Esophagus (tissue), 2 donors: ENCODE measurements at regions not wholly inside any gene's neighbourhood (a gene's known extent, or its start where the extent isn't known, plus 50 kb on each side); places are given as distances from the start of the nearest gene placed in this dataset.

ENCODE experiments used
- H3K27ac ChIP-seq, 2 donors: one replicate each; pipeline ENCODE4 v1.5.1; 2013; ENCODE audit warnings: low read depth in 2 of 2, mild to moderate bottlenecking in 2 of 2, inconsistent platforms in 1 of 2, low read length in 1 of 2, moderate library complexity in 1 of 2
- H3K27me3 ChIP-seq, 2 donors: one replicate each; pipeline ENCODE4 v1.6.1; 2013; ENCODE audit warnings: low read length in 2 of 2, control low read depth in 1 of 2, mild to moderate bottlenecking in 1 of 2; ENCODE audit not compliant: insufficient read depth in 2 of 2, control insufficient read depth in 1 of 2
- H3K36me3 ChIP-seq, 2 donors: one replicate each; pipeline ENCODE4 v1.6.1; 2013; ENCODE audit warnings: low read length in 1 of 2; ENCODE audit not compliant: control insufficient read depth in 2 of 2, insufficient read depth in 2 of 2
- H3K4me1 ChIP-seq, 2 donors: one replicate each; pipeline ENCODE4 v1.6.1; 2013; ENCODE audit warnings: low read length in 1 of 2; ENCODE audit not compliant: control insufficient read depth in 2 of 2, insufficient read depth in 2 of 2
- H3K4me3 ChIP-seq, 2 donors: one replicate each; pipeline ENCODE4 v1.5.1; 2013; ENCODE audit warnings: low read length in 2 of 2, mild to moderate bottlenecking in 2 of 2, low read depth in 1 of 2, moderate library complexity in 1 of 2
- H3K9me3 ChIP-seq, 2 donors: one replicate each; pipeline ENCODE4 v1.6.1; 2013; ENCODE audit warnings: mild to moderate bottlenecking in 2 of 2, low read depth in 1 of 2, low read length in 1 of 2, moderate library complexity in 1 of 2; ENCODE audit not compliant: control insufficient read depth in 2 of 2, insufficient read depth in 1 of 2
- WGBS, 2 donors: extraction: QIAGEN DNeasy Blood & Tissue Kit; methylation state at CpG; one replicate each; pipeline ENCODE4 v1.1.7; 2013; 5-methylcytosine and 5-hydroxymethylcytosine counted together
- donor health status: healthy with polysubstance abuse.
- donor health status: Bipolar disorder and iron deficiency.

- 19 to 38% methylated on average over 1 of the region's 1 CpG for WGBS, 2 donors
- H3K4me1 ChIP-seq: peaks cover 0 to 6% of the 10 kb centered on the region in 2 donors
- H3K9me3 ChIP-seq: no peaks in the 10 kb centered on the region
- no peaks in the 10 kb centered on the region for H3K27me3 ChIP-seq
- H3K4me3 ChIP-seq: no peak overlapping the region
- H3K27ac ChIP-seq: peak overlapping the region in 1 of 2 donors; percentile 27
- H3K36me3 ChIP-seq: no peaks in the 10 kb centered on the region
These were observed 185.5 kb upstream of the ECI2 start for GRCh38 chr6:4320860-4321259.

- H3K36me3 ChIP-seq: no peaks in the 10 kb centered on the region
- H3K4me3 ChIP-seq: no peak overlapping the region
- WGBS, 2 donors: 22 to 33% methylated on average over 4 of the region's 4 CpGs
- no peaks in the 10 kb centered on the region for H3K27me3 ChIP-seq
- peaks cover 0 to 6% of the 10 kb centered on the region in 2 donors for H3K4me1 ChIP-seq
- no peak overlapping the region for H3K27ac ChIP-seq
- H3K9me3 ChIP-seq: no peaks in the 10 kb centered on the region
These were observed 184.8 kb upstream of the ECI2 start for GRCh38 chr6:4319981-4320683.

GRCh38 chr6:4318321-4318720, 182.9 kb upstream of the ECI2 start:
- H3K4me3 ChIP-seq: no peak overlapping the region
- 61 to 72% methylated on average over 2 of the region's 2 CpGs for WGBS, 2 donors
- H3K4me1 ChIP-seq: peaks cover 0 to 6% of the 10 kb centered on the region in 2 donors
- H3K27ac ChIP-seq: peak overlapping the region in 1 of 2 donors; percentile 17
- no peaks in the 10 kb centered on the region for H3K27me3 ChIP-seq
- H3K36me3 ChIP-seq: no peaks in the 10 kb centered on the region
- no peaks in the 10 kb centered on the region for H3K9me3 ChIP-seq

- H3K4me1 ChIP-seq: peaks cover 0 to 3% of the 10 kb centered on the region in 2 donors
- H3K36me3 ChIP-seq: no peaks in the 10 kb centered on the region
- no peaks in the 10 kb centered on the region for H3K9me3 ChIP-seq
- WGBS, 2 donors: 18 to 22% methylated on average over 9 of the region's 9 CpGs
- H3K27ac ChIP-seq: peak overlapping the region; percentile 92 to 98
- H3K27me3 ChIP-seq: no peaks in the 10 kb centered on the region
- no peak overlapping the region for H3K4me3 ChIP-seq
These were observed 181.6 kb upstream of the ECI2 start for GRCh38 chr6:4316867-4317400.

GRCh38 chr6:4314201-4314707, 178.9 kb upstream of the ECI2 start:
- 48 to 67% methylated on average over 2 of the region's 2 CpGs for WGBS, 2 donors
- Histone ChIP-seq H3K27me3 (no peaks in the 10 kb centered on the region), H3K27ac (no peak overlapping the region), H3K4me3 (no peak overlapping the region), H3K36me3 (no peaks in the 10 kb centered on the region), H3K9me3 (no peaks in the 10 kb centered on the region), H3K4me1 (peaks cover 0 to 3% of the 10 kb centered on the region in 2 donors)

GRCh38 chr6:4313044-4313686, 177.8 kb upstream of the ECI2 start:
- H3K27me3 ChIP-seq: no peaks in the 10 kb centered on the region
- no peaks in the 10 kb centered on the region for H3K9me3 ChIP-seq
- H3K4me3 ChIP-seq: no peak overlapping the region
- 13 to 15% methylated on average over 2 of the region's 2 CpGs for WGBS, 2 donors
- H3K27ac ChIP-seq: peak overlapping the region in 1 of 2 donors; percentile 73
- H3K36me3 ChIP-seq: no peaks in the 10 kb centered on the region
- peaks cover 0 to 3% of the 10 kb centered on the region in 2 donors for H3K4me1 ChIP-seq

GRCh38 chr6:4311976-4312860, 176.8 kb upstream of the ECI2 start:
- Histone ChIP-seq H3K27ac (no peak overlapping the region), H3K4me1 (peaks cover 0 to 3% of the 10 kb centered on the region in 2 donors), H3K9me3 (no peaks in the 10 kb centered on the region), H3K27me3 (no peaks in the 10 kb centered on the region), H3K4me3 (no peak overlapping the region), H3K36me3 (no peaks in the 10 kb centered on the region)

- WGBS, 2 donors: 63 to 74% methylated on average over 3 of the region's 3 CpGs
- Histone ChIP-seq H3K4me3 (no peak overlapping the region), H3K9me3 (no peaks in the 10 kb centered on the region), H3K4me1 (no peaks in the 10 kb centered on the region), H3K27ac (no peak overlapping the region), H3K36me3 (no peaks in the 10 kb centered on the region), H3K27me3 (no peaks in the 10 kb centered on the region)
These were observed 174.2 kb upstream of the ECI2 start for GRCh38 chr6:4309540-4309939.

- Histone ChIP-seq H3K27ac (no peak overlapping the region), H3K9me3 (no peaks in the 10 kb centered on the region), H3K4me3 (no peak overlapping the region), H3K36me3 (no peaks in the 10 kb centered on the region), H3K4me1 (no peaks in the 10 kb centered on the region), H3K27me3 (no peaks in the 10 kb centered on the region)
- 0 to 39% methylated on average over 1 of the region's 1 CpG for WGBS, 2 donors
These were observed 173.0 kb upstream of the ECI2 start for GRCh38 chr6:4308364-4308763.
